GM23338 (cell line): ENCODE measurements at regions not wholly inside any gene's neighbourhood (a gene's known extent, or its start where the extent isn't known, plus 50 kb on each side); places are given as distances from the start of the nearest gene placed in this dataset.
A peak's percentile ranks its signal among the peaks of the same experiment; 100 is the strongest.

Source experiments
- ATAC-seq: fragments of 200-7000 bp; cut with Tn5 transposase; 3 replicates; pipeline ENCODE4 v1.9.1; 2020
- DNase-seq: peaks from one replicate; pipeline ENCODE4 v3.0.0-alpha.2; 2015; ENCODE audit warnings: low spot score
- H2AFZ ChIP-seq: fragments of 200-600 bp; sonication (generic); 2 replicates; pipeline ENCODE4 v1.8.0; 2016; ENCODE audit warnings: antibody characterized with exemption, mild to moderate bottlenecking, moderate library complexity
- H3F3A ChIP-seq: fragments of 200-600 bp; sonication (generic); replicated peaks from 2 replicates; pipeline ENCODE4 v1.8.0; 2017; ENCODE audit warnings: antibody characterized with exemption, mixed run types, low read depth
- H3K27ac ChIP-seq: fragments of 200-600 bp; sonication (generic); 2 replicates; pipeline ENCODE4 v1.6.1; 2016; ENCODE audit warnings: low read depth
- H3K27me3 ChIP-seq: fragments of 200-600 bp; sonication (generic); 2 replicates; pipeline ENCODE4 v1.8.0; 2016; ENCODE audit warnings: mild to moderate bottlenecking, mixed run types, moderate library complexity; ENCODE audit not compliant: insufficient read depth
- H3K36me3 ChIP-seq: fragments of 200-600 bp; sonication (generic); 2 replicates; pipeline ENCODE4 v1.8.0; 2016; ENCODE audit warnings: mild to moderate bottlenecking; ENCODE audit not compliant: insufficient read depth
- H3K4me1 ChIP-seq: fragments of 200-600 bp; sonication (generic); 2 replicates; pipeline ENCODE4 v1.8.0; 2016; ENCODE audit warnings: mild to moderate bottlenecking, moderate library complexity; ENCODE audit not compliant: insufficient read depth
- H3K4me2 ChIP-seq: fragments of 200-600 bp; sonication (generic); 2 replicates; pipeline ENCODE4 v1.7.1; 2017; ENCODE audit warnings: mixed run types
- H3K4me3 ChIP-seq: fragments of 200-600 bp; sonication (generic); 2 replicates; pipeline ENCODE4 v1.6.1; 2016; ENCODE audit warnings: mixed run types
- H3K79me2 ChIP-seq: fragments of 200-600 bp; sonication (generic); replicated peaks from 2 replicates; pipeline ENCODE4 v1.8.0; 2017; ENCODE audit warnings: mild to moderate bottlenecking; ENCODE audit not compliant: insufficient read depth
- H3K9me2 ChIP-seq: fragments of 200-600 bp; sonication (generic); 2 replicates; pipeline ENCODE4 v1.8.0; 2017; ENCODE audit not compliant: insufficient read depth
- H4K20me1 ChIP-seq: fragments of 200-600 bp; sonication (generic); replicated peaks from 2 replicates; pipeline ENCODE4 v1.8.0; 2017; ENCODE audit warnings: mild to moderate bottlenecking; ENCODE audit not compliant: insufficient read depth
- H3K27ac Mint-ChIP-seq: 2 replicates; pipeline ENCODE4 v1.8.0; 2020; ENCODE audit warnings: inconsistent platforms, mild to moderate bottlenecking, moderate library complexity, mixed read lengths
- H3K27me3 Mint-ChIP-seq: 3 replicates; pipeline ENCODE4 v1.8.0; 2022; ENCODE audit warnings: low read depth, mild to moderate bottlenecking, moderate library complexity, mixed read lengths, inconsistent platforms; ENCODE audit not compliant: insufficient read depth, poor library complexity
- H3K36me3 Mint-ChIP-seq: 3 replicates; pipeline ENCODE4 v1.8.0; 2021; ENCODE audit warnings: low read depth, mild to moderate bottlenecking, inconsistent platforms, moderate library complexity, mixed read lengths
- H3K4me1 Mint-ChIP-seq: 3 replicates; pipeline ENCODE4 v1.8.0; 2020; ENCODE audit warnings: mild to moderate bottlenecking, inconsistent platforms, mixed read lengths
- H3K4me3 Mint-ChIP-seq: 3 replicates; pipeline ENCODE4 v1.8.0; 2021; ENCODE audit warnings: moderate library complexity, mild to moderate bottlenecking, inconsistent platforms, mixed read lengths
- H3K9me3 Mint-ChIP-seq: 3 replicates; pipeline ENCODE4 v1.8.0; 2020; ENCODE audit warnings: moderate library complexity, mild to moderate bottlenecking, inconsistent platforms, mixed read lengths
- EZH2 ChIP-seq: fragments of 200-600 bp; sonication (generic); IDR thresholded peaks from one replicate; pipeline ENCODE4 v1.8.0; 2017; ENCODE audit warnings: antibody characterized with exemption, mild to moderate bottlenecking, low read depth; ENCODE audit not compliant: unreplicated experiment
- EZH2phosphoT487 ChIP-seq: fragments of 200-600 bp; sonication (generic); IDR thresholded peaks from one replicate; pipeline ENCODE4 v1.8.1; 2018; ENCODE audit warnings: antibody characterized with exemption; ENCODE audit not compliant: unreplicated experiment
- NANOG ChIP-seq: IDR thresholded peaks from 2 replicates; pipeline ENCODE4 v1.6.1; 2016; ENCODE audit warnings: antibody characterized with exemption, borderline replicate concordance
- ZNF114 ChIP-seq: fragments of 250-450 bp; sonication (Bioruptor Pico); IDR thresholded peaks from 2 replicates; pipeline ENCODE4 v1.5.0; 2020; ENCODE audit warnings: mild to moderate bottlenecking, moderate library complexity
- ZNF331 ChIP-seq: fragments of 250-450 bp; sonication (Bioruptor Pico); IDR thresholded peaks from 2 replicates; pipeline ENCODE4 v1.5.0; 2020; ENCODE audit warnings: low read depth, mild to moderate bottlenecking, moderate library complexity
- TF ChIP-seq, protein P1 (sequence below): IDR thresholded peaks from 2 replicates; pipeline ENCODE4 v1.6.1; 2016; ENCODE audit warnings: antibody characterized with exemption
- TF ChIP-seq, protein P2 (sequence below), 2 experiments: fragments of 200-600 bp in 1 of 2; sonication (generic) in 1 of 2; conservative IDR thresholded peaks; 2 replicates each; pipeline versions ENCODE4 v1.5.1 to v1.6.1; 2016 to 2017; ENCODE audit warnings: antibody characterized with exemption in 2 of 2, low read depth in 2 of 2, mild to moderate bottlenecking in 2 of 2, moderate library complexity in 1 of 2
- TF ChIP-seq, protein P3 (sequence below): IDR thresholded peaks from one replicate; pipeline ENCODE4 v1.6.1; 2018; ENCODE audit warnings: antibody characterized with exemption; ENCODE audit not compliant: unreplicated experiment
- TF ChIP-seq, protein P4 (sequence below): fragments of 250-450 bp; sonication (Bioruptor Pico); IDR thresholded peaks from 2 replicates; pipeline ENCODE4 v1.5.0; 2020; ENCODE audit warnings: mild to moderate bottlenecking, moderate library complexity

DNA sequence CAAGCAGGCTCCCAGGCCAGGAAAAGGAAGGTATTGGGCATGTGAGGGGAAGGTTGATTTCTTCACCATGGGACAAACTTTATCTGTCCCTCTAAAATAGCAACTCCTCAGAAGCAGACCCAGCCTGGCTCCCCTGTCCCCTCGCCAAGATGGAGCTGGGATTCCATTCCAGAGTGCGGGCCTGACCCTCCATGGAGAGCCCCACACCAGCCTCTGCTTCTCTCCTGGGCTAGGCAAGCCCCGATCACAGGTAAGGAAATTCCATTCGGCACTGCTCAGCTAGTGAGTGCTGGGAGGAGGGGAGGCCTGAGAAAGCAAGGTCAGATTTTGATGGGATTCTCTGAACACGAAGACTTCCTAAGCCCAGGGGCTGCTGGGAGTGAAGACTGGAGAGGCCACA is 98.4 kb downstream of the EFNB1 start:
- TF ChIP-seq, protein P1, sequence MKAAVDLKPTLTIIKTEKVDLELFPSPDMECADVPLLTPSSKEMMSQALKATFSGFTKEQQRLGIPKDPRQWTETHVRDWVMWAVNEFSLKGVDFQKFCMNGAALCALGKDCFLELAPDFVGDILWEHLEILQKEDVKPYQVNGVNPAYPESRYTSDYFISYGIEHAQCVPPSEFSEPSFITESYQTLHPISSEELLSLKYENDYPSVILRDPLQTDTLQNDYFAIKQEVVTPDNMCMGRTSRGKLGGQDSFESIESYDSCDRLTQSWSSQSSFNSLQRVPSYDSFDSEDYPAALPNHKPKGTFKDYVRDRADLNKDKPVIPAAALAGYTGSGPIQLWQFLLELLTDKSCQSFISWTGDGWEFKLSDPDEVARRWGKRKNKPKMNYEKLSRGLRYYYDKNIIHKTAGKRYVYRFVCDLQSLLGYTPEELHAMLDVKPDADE = no peak
- TF ChIP-seq NANOG (no peak), EZH2phosphoT487 (no peak), ZNF331 (CRISPR knock-in tag) (no peak)
- TF ChIP-seq, protein P2, sequence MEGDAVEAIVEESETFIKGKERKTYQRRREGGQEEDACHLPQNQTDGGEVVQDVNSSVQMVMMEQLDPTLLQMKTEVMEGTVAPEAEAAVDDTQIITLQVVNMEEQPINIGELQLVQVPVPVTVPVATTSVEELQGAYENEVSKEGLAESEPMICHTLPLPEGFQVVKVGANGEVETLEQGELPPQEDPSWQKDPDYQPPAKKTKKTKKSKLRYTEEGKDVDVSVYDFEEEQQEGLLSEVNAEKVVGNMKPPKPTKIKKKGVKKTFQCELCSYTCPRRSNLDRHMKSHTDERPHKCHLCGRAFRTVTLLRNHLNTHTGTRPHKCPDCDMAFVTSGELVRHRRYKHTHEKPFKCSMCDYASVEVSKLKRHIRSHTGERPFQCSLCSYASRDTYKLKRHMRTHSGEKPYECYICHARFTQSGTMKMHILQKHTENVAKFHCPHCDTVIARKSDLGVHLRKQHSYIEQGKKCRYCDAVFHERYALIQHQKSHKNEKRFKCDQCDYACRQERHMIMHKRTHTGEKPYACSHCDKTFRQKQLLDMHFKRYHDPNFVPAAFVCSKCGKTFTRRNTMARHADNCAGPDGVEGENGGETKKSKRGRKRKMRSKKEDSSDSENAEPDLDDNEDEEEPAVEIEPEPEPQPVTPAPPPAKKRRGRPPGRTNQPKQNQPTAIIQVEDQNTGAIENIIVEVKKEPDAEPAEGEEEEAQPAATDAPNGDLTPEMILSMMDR (conservative IDR thresholded peaks at IDR 0.05; ENCODE audit: low read depth in 2 of 2) = no peak
- H3K4me1 Mint-ChIP-seq = peaks cover 5% of the 10 kb centered on the region
- Histone ChIP-seq H3F3A (no peaks in the 10 kb centered on the region), H3K4me3 (no peak overlapping the region), H3K36me3 (no peaks in the 10 kb centered on the region), H3K4me1 (no peaks in the 10 kb centered on the region; the same call in 1 of the 2 replicates), H3K4me2 (no peak overlapping the region), H3K27me3 (no peaks in the 10 kb centered on the region), H4K20me1 (no peaks in the 10 kb centered on the region), H3K79me2 (no peaks in the 10 kb centered on the region), H3K9me2 (no peaks in the 10 kb centered on the region), H3K27ac (no peak overlapping the region), H2AFZ (no peak overlapping the region)
- H3K9me3 Mint-ChIP-seq = no peaks in the 10 kb centered on the region
- peaks cover 7% of the 10 kb centered on the region for H3K27me3 Mint-ChIP-seq
- H3K36me3 Mint-ChIP-seq = no peaks in the 10 kb centered on the region; the same call in 2 of the 3 replicates
- no peak for DNase-seq
- ATAC-seq = peak; percentile 50; the same call in 2 of the 3 replicates
- H3K4me3 Mint-ChIP-seq = no peak overlapping the region
- no peak overlapping the region for H3K27ac Mint-ChIP-seq

DNA sequence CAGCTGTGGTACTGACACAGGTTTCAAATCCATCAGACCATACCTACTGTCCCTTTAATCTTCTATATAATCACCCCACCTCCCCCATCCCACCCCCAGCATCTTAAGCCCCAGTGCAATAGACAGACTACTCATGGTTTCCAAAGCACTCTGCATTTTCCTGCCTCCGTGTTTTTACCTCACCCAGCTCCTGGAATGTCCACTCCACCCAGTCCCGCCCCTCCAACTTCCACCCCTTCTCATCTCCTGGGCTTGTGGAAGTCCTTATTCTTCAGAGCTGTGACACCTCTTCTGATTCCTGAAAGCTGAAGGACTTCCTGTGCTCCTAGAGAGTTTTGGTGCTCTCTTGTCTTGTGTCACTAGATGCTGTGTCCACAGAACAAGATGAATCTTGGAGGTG is 94.3 kb downstream of the EFNB1 start:
- Histone ChIP-seq H3K79me2 (no peaks in the 10 kb centered on the region), H3K27ac (no peak overlapping the region), H3K4me1 (no peaks in the 10 kb centered on the region; the same call in 1 of the 2 replicates), H3F3A (no peaks in the 10 kb centered on the region), H3K4me3 (no peak overlapping the region), H3K9me2 (no peaks in the 10 kb centered on the region), H3K4me2 (no peak overlapping the region), H3K27me3 (no peaks in the 10 kb centered on the region), H4K20me1 (no peaks in the 10 kb centered on the region), H2AFZ (no peak overlapping the region), H3K36me3 (no peaks in the 10 kb centered on the region)
- Mint-ChIP-seq H3K27ac (no peak overlapping the region), H3K9me3 (no peaks in the 10 kb centered on the region), H3K4me1 (no peaks in the 10 kb centered on the region; the same call in 2 of the 3 replicates), H3K36me3 (no peaks in the 10 kb centered on the region; the same call in 2 of the 3 replicates), H3K4me3 (no peak overlapping the region), H3K27me3 (peaks cover 9% of the 10 kb centered on the region)
- DNase-seq (no peak), ATAC-seq (no peak)
- TF ChIP-seq EZH2 (no peak), ZNF114 (CRISPR knock-in tag) (no peak), EZH2phosphoT487 (no peak), NANOG (no peak), ZNF331 (CRISPR knock-in tag) (no peak)
- TF ChIP-seq, protein P3, sequence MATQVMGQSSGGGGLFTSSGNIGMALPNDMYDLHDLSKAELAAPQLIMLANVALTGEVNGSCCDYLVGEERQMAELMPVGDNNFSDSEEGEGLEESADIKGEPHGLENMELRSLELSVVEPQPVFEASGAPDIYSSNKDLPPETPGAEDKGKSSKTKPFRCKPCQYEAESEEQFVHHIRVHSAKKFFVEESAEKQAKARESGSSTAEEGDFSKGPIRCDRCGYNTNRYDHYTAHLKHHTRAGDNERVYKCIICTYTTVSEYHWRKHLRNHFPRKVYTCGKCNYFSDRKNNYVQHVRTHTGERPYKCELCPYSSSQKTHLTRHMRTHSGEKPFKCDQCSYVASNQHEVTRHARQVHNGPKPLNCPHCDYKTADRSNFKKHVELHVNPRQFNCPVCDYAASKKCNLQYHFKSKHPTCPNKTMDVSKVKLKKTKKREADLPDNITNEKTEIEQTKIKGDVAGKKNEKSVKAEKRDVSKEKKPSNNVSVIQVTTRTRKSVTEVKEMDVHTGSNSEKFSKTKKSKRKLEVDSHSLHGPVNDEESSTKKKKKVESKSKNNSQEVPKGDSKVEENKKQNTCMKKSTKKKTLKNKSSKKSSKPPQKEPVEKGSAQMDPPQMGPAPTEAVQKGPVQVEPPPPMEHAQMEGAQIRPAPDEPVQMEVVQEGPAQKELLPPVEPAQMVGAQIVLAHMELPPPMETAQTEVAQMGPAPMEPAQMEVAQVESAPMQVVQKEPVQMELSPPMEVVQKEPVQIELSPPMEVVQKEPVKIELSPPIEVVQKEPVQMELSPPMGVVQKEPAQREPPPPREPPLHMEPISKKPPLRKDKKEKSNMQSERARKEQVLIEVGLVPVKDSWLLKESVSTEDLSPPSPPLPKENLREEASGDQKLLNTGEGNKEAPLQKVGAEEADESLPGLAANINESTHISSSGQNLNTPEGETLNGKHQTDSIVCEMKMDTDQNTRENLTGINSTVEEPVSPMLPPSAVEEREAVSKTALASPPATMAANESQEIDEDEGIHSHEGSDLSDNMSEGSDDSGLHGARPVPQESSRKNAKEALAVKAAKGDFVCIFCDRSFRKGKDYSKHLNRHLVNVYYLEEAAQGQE = no peak
- TF ChIP-seq, protein P4, sequence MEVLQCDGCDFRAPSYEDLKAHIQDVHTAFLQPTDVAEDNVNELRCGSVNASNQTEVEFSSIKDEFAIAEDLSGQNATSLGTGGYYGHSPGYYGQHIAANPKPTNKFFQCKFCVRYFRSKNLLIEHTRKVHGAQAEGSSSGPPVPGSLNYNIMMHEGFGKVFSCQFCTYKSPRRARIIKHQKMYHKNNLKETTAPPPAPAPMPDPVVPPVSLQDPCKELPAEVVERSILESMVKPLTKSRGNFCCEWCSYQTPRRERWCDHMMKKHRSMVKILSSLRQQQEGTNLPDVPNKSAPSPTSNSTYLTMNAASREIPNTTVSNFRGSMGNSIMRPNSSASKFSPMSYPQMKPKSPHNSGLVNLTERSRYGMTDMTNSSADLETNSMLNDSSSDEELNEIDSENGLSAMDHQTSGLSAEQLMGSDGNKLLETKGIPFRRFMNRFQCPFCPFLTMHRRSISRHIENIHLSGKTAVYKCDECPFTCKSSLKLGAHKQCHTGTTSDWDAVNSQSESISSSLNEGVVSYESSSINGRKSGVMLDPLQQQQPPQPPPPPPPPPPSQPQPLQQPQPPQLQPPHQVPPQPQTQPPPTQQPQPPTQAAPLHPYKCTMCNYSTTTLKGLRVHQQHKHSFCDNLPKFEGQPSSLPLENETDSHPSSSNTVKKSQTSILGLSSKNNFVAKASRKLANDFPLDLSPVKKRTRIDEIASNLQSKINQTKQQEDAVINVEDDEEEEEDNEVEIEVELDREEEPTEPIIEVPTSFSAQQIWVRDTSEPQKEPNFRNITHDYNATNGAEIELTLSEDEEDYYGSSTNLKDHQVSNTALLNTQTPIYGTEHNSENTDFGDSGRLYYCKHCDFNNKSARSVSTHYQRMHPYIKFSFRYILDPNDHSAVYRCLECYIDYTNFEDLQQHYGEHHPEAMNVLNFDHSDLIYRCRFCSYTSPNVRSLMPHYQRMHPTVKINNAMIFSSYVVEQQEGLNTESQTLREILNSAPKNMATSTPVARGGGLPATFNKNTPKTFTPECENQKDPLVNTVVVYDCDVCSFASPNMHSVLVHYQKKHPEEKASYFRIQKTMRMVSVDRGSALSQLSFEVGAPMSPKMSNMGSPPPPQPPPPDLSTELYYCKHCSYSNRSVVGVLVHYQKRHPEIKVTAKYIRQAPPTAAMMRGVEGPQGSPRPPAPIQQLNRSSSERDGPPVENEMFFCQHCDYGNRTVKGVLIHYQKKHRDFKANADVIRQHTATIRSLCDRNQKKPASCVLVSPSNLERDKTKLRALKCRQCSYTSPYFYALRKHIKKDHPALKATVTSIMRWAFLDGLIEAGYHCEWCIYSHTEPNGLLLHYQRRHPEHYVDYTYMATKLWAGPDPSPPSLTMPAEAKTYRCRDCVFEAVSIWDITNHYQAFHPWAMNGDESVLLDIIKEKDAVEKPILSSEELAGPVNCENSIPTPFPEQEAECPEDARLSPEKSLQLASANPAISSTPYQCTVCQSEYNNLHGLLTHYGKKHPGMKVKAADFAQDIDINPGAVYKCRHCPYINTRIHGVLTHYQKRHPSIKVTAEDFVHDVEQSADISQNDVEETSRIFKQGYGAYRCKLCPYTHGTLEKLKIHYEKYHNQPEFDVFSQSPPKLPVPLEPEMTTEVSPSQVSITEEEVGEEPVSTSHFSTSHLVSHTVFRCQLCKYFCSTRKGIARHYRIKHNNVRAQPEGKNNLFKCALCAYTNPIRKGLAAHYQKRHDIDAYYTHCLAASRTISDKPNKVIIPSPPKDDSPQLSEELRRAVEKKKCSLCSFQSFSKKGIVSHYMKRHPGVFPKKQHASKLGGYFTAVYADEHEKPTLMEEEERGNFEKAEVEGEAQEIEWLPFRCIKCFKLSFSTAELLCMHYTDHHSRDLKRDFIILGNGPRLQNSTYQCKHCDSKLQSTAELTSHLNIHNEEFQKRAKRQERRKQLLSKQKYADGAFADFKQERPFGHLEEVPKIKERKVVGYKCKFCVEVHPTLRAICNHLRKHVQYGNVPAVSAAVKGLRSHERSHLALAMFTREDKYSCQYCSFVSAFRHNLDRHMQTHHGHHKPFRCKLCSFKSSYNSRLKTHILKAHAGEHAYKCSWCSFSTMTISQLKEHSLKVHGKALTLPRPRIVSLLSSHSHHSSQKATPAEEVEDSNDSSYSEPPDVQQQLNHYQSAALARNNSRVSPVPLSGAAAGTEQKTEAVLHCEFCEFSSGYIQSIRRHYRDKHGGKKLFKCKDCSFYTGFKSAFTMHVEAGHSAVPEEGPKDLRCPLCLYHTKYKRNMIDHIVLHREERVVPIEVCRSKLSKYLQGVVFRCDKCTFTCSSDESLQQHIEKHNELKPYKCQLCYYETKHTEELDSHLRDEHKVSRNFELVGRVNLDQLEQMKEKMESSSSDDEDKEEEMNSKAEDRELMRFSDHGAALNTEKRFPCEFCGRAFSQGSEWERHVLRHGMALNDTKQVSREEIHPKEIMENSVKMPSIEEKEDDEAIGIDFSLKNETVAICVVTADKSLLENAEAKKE (CRISPR knock-in tag) = no peak
